ENCODE measurements at regions not wholly inside any gene's neighbourhood (a gene's known extent, or its start where the extent isn't known, plus 50 kb on each side); places are given as distances from the start of the nearest gene placed in this dataset.

- H3K36me3 Mint-ChIP-seq (ENCODE audit: low read depth), result no peaks in the 10 kb centered on the region
- no peak overlapping the region for H3K27ac ChIP-seq (ENCODE audit: low read depth in 1 of 2, low read length in 2 of 2)
- no peaks in the 10 kb centered on the region for H3K9me3 ChIP-seq (ENCODE audit: control insufficient read depth in 1 of 2, insufficient read depth in 1 of 2, low read length in 2 of 2)
- no peaks in the 10 kb centered on the region for H3K4me1 ChIP-seq (ENCODE audit: insufficient read depth, low read length)
- H3K36me3 ChIP-seq (ENCODE audit: insufficient read depth, low read length), result no peaks in the 10 kb centered on the region
- H3K4me1 Mint-ChIP-seq (ENCODE audit: low read depth), result no peaks in the 10 kb centered on the region
- ChIA-PET CTCF (no interaction called here), POLR2A (no interaction called here)
- H3K27ac Mint-ChIP-seq, result no peak overlapping the region
- no peak for ATAC-seq (ENCODE audit: poor library complexity)
- TF ChIP-seq CTCF (IDR thresholded peaks at IDR 0.05), result no peak
- H3K27me3 ChIP-seq (ENCODE audit: control insufficient read depth in 1 of 2, insufficient read depth in 2 of 2, low read length in 2 of 2), result no peaks in the 10 kb centered on the region
- DNase-seq, result no peak
- intact Hi-C loops (cut with DNase I, micrococcal nuclease), result no loop called here
- H3K4me3 ChIP-seq (ENCODE audit: low read length), result no peak overlapping the region
- H3K9me3 Mint-ChIP-seq, result peaks cover 8% of the 10 kb centered on the region
- H3K4me3 Mint-ChIP-seq, result no peak overlapping the region
- H3K27me3 Mint-ChIP-seq, result no peaks in the 10 kb centered on the region
Observed at GRCh38 chr5:43785198-43785597, 182.2 kb downstream of the NNT start.

DNA sequence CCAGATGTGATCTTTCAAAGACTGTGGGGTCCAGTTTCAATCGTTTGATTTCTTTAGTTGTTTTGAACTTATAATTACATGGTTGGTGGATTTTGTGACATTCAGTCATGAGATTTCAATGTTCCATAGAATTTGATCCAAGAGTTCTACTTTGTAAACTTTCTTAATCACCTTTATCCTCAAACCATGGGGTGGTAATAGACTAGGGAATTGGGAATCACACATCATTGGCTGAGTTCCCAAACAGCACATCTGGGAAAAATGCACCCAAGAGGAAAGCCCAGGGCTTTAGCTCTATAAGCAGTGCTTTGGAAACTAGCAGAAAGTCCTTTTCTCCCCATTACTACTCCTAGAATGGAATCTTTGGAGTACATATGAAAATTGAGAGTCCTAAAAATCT lies 177.6 kb downstream of the NNT start:
- H3K4me3 ChIP-seq (ENCODE audit: low read length), result no peak overlapping the region
- Mint-ChIP-seq H3K4me3 (no peak overlapping the region), H3K36me3 (ENCODE audit: low read depth) (no peaks in the 10 kb centered on the region), H3K27me3 (no peaks in the 10 kb centered on the region), H3K4me1 (ENCODE audit: low read depth) (no peaks in the 10 kb centered on the region), H3K9me3 (no peaks in the 10 kb centered on the region), H3K27ac (no peak overlapping the region)
- DNase-seq (no peak), ATAC-seq (ENCODE audit: poor library complexity) (no peak)
- H3K27ac ChIP-seq (ENCODE audit: low read depth in 1 of 2, low read length in 2 of 2), result no peak overlapping the region
- H3K4me1 ChIP-seq (ENCODE audit: insufficient read depth, low read length), result no peaks in the 10 kb centered on the region
- intact Hi-C loops (cut with DNase I, micrococcal nuclease), result no loop called here
- H3K27me3 ChIP-seq (ENCODE audit: control insufficient read depth in 1 of 2, insufficient read depth in 2 of 2, low read length in 2 of 2), result no peaks in the 10 kb centered on the region
- no peaks in the 10 kb centered on the region for H3K36me3 ChIP-seq (ENCODE audit: insufficient read depth, low read length)
- ChIA-PET POLR2A (no interaction called here), CTCF (no interaction called here)
- H3K9me3 ChIP-seq (ENCODE audit: control insufficient read depth in 1 of 2, insufficient read depth in 1 of 2, low read length in 2 of 2), result no peaks in the 10 kb centered on the region
- no peak for TF ChIP-seq CTCF (IDR thresholded peaks at IDR 0.05)

- DNase-seq, result no peak
- Histone ChIP-seq H3K4me1 (ENCODE audit: insufficient read depth, low read length) (no peaks in the 10 kb centered on the region), H3K27me3 (ENCODE audit: control insufficient read depth in 1 of 2, insufficient read depth in 2 of 2, low read length in 2 of 2) (no peaks in the 10 kb centered on the region), H3K9me3 (ENCODE audit: control insufficient read depth in 1 of 2, insufficient read depth in 1 of 2, low read length in 2 of 2) (no peaks in the 10 kb centered on the region), H3K36me3 (ENCODE audit: insufficient read depth, low read length) (no peaks in the 10 kb centered on the region), H3K4me3 (ENCODE audit: low read length) (no peak overlapping the region), H3K27ac (ENCODE audit: low read depth in 1 of 2, low read length in 2 of 2) (no peak overlapping the region)
- no peak for ATAC-seq (ENCODE audit: poor library complexity)
- Mint-ChIP-seq H3K27ac (no peak overlapping the region), H3K27me3 (no peaks in the 10 kb centered on the region), H3K36me3 (ENCODE audit: low read depth) (no peaks in the 10 kb centered on the region), H3K4me3 (no peak overlapping the region), H3K9me3 (no peaks in the 10 kb centered on the region), H3K4me1 (ENCODE audit: low read depth) (no peaks in the 10 kb centered on the region)
- TF ChIP-seq CTCF (IDR thresholded peaks at IDR 0.05), result no peak
- intact Hi-C loops (cut with DNase I, micrococcal nuclease), result no loop called here
- POLR2A ChIA-PET, result no interaction called here
- CTCF ChIA-PET, result no interaction called here
Observed at GRCh38 chr5:43774881-43775399, 172.0 kb downstream of the NNT start.
